Heart right ventricle (tissue), 16 donors: ENCODE measurements at regions not wholly inside any gene's neighbourhood (a gene's known extent, or its start where the extent isn't known, plus 50 kb on each side); places are given as distances from the start of the nearest gene placed in this dataset.

Source experiments
- ATAC-seq, 8 donors: fragments of 200-7000 bp; cut with Tn5 transposase; one replicate each; pipeline ENCODE4 v1.9.1; 2020; ENCODE audit warnings: mild to moderate bottlenecking in 8 of 8, moderate library complexity in 8 of 8, moderate number of reproducible peaks in 1 of 8
- DNase-seq, 2 donors: peaks; one replicate each; pipeline ENCODE4 v3.0.0-alpha.2; 2020
- H3K27ac ChIP-seq, 10 donors: fragments of 200-600 bp; sonication (generic) in 2 of 10; one replicate each; pipeline versions ENCODE4 v1.5.0 to v1.8.0; 2020 to 2022; ENCODE audit warnings: mild to moderate bottlenecking in 3 of 10
- H3K27me3 ChIP-seq, 7 donors: fragments of 200-600 bp; one replicate each; pipeline ENCODE4 v1.8.0; 2021 to 2022; ENCODE audit warnings: mild to moderate bottlenecking in 2 of 7
- H3K36me3 ChIP-seq, 9 donors: fragments of 200-600 bp; sonication (generic) in 1 of 9; one replicate each; pipeline versions ENCODE4 v1.5.0 to v1.8.0; 2020 to 2022; ENCODE audit warnings: mild to moderate bottlenecking in 2 of 9
- H3K4me1 ChIP-seq, 9 donors: fragments of 200-600 bp; sonication (generic) in 1 of 9; one replicate each; pipeline versions ENCODE4 v1.5.0 to v1.8.0; 2020 to 2022; ENCODE audit warnings: mild to moderate bottlenecking in 4 of 9
- H3K4me3 ChIP-seq, 10 donors: fragments of 200-600 bp; sonication (generic) in 2 of 10; one replicate each; pipeline versions ENCODE4 v1.5.0 to v1.8.0; 2020 to 2022; ENCODE audit warnings: mild to moderate bottlenecking in 7 of 10, moderate library complexity in 2 of 10
- H3K9me3 ChIP-seq, 11 donors: fragments of 200-600 bp in 10 of 11; sonication (generic) in 2 of 11; one replicate each; pipeline versions ENCODE4 v1.5.0 to v1.8.0; 2013 to 2022; ENCODE audit warnings: mild to moderate bottlenecking in 2 of 11, control low read depth in 1 of 11, moderate library complexity in 1 of 11
- WGBS, 2 donors: extraction: QIAGEN DNeasy Blood & Tissue Kit; methylation state at CpG; one replicate each; pipeline ENCODE4 v1.1.7; 2013; ENCODE audit warnings: inconsistent platforms in 1 of 2; 5-methylcytosine and 5-hydroxymethylcytosine counted together
- intact Hi-C, 10 donors: fragments of 100-400 bp; cut with DNase I; formaldehyde crosslinking; loops; one replicate each; pipeline versions ENCODE4 v1.11.1 to v1.14.2; 2022
- TF ChIP-seq, protein P1 (sequence below), 9 donors: fragments of 200-600 bp; sonication (generic) in 2 of 9; IDR thresholded peaks; one replicate each; pipeline versions ENCODE4 v1.5.0 to v1.8.0; 2021 to 2022; ENCODE audit warnings: antibody characterized with exemption in 9 of 9, mild to moderate bottlenecking in 5 of 9, moderate library complexity in 1 of 9
- donor health status: Arrhythmogenic right ventricular cardiomyopathy.
- donor health status: ischemic (EF 13 %, LVEDD 7.1; RV severe dilation, severe dysfunction).
- donor health status: healthy with polysubstance abuse.
- donor health status: DM: no; HTN: yes; CAD: no.
- donor health status: DM: no; HTN: no; CAD: no.
- donor health status: ischemic (EF 25% LVEDD 6.9; RV normal size, moderate dysfunction).
- donor health status: ischemic (EF 25% LVEDD 5.7; RV mildly dilated, moderate dysfunction).
- donor health status: healthy.
- donor health status: DM: yes; HTN: yes; CAD: no.
- donor health status: Ischemic cardiomyopathy.
- donor health status: ischemic (EF 35%, LVEDD 5.7; RV mildly dilated, moderate dysfunction).
- donor health status: nonischemic (EF 11% LVEDD 7.7; RV severe dilation, severe dysfunction).
- donor health status: DM: yes; HTN: yes; CAD: no.
- donor health status: PGD.
- donor health status: ischemic (EF 29% LVEDD 5.4; RV normal size, mild dysfunction).
- donor health status: nonischemic (EF 23%, LVEDD 6.1; RV moderate dilation, normal function).

DNA sequence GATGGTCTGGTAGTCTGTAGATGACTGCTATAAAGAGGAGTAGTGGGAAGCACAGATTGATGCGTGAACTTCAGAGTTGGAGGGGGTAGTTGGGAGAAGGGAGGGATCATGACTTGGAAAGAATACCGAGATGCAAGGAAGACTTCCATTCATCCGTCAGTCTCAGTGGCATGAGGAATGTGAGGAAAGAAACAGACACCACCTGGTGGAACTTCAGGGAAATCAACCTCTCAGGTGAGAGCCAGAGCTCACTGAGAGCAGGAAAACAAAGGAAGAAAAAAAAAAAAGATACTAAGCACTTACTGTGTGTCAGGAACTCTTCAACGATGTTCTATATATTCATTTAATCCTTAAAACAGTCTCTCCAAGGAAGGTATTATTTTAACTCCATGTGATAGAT, 172.4 kb downstream of the OXSM start:
- WGBS, 2 donors: 69 to 77% methylated on average over 4 of the region's 4 CpGs
- Histone ChIP-seq H3K9me3 (no peaks in the 10 kb centered on the region), H3K4me3 (no peak overlapping the region), H3K27me3 (no peaks in the 10 kb centered on the region), H3K27ac (no peak overlapping the region), H3K4me1 (peaks cover 0 to 12% (median 0%) of the 10 kb centered on the region in 9 donors), H3K36me3 (no peaks in the 10 kb centered on the region)
- DNase-seq: no peak
- no peak for ATAC-seq
- intact Hi-C loops: no loop called here
- TF ChIP-seq, protein P1, sequence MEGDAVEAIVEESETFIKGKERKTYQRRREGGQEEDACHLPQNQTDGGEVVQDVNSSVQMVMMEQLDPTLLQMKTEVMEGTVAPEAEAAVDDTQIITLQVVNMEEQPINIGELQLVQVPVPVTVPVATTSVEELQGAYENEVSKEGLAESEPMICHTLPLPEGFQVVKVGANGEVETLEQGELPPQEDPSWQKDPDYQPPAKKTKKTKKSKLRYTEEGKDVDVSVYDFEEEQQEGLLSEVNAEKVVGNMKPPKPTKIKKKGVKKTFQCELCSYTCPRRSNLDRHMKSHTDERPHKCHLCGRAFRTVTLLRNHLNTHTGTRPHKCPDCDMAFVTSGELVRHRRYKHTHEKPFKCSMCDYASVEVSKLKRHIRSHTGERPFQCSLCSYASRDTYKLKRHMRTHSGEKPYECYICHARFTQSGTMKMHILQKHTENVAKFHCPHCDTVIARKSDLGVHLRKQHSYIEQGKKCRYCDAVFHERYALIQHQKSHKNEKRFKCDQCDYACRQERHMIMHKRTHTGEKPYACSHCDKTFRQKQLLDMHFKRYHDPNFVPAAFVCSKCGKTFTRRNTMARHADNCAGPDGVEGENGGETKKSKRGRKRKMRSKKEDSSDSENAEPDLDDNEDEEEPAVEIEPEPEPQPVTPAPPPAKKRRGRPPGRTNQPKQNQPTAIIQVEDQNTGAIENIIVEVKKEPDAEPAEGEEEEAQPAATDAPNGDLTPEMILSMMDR (IDR thresholded peaks at IDR 0.05): no peak

GRCh38 chr3:25964141-25964540, 174.3 kb downstream of the OXSM start:
- intact Hi-C loops: no loop called here
- 32% methylated on average over 2 of the region's 2 CpGs for WGBS, 2 donors
- H3K9me3 ChIP-seq: no peaks in the 10 kb centered on the region

GRCh38 chr3:25967385-25967784, 177.5 kb downstream of the OXSM start:
- ATAC-seq: no peak
- H3K9me3 ChIP-seq: peaks cover 0 to 10% (median 0%) of the 10 kb centered on the region in 11 donors

More at GRCh38 chr3:25964141-25964540, 174.3 kb downstream of the OXSM start:
- Histone ChIP-seq H3K36me3 (no peaks in the 10 kb centered on the region), H3K4me1 (no peaks in the 10 kb centered on the region), H3K27me3 (no peaks in the 10 kb centered on the region), H3K27ac (no peak overlapping the region), H3K4me3 (no peak overlapping the region)
- TF ChIP-seq, protein P1 (IDR thresholded peaks at IDR 0.05): no peak
- DNase-seq (no peak), ATAC-seq (no peak)

GRCh38 chr3:25971736-25972135, 181.8 kb downstream of the OXSM start:
- no peaks in the 10 kb centered on the region for H3K4me1 ChIP-seq
- DNase-seq (no peak), ATAC-seq (no peak)
- TF ChIP-seq, protein P1 (IDR thresholded peaks at IDR 0.05): no peak
- H3K36me3 ChIP-seq: no peaks in the 10 kb centered on the region
- H3K27ac ChIP-seq: no peak overlapping the region
- intact Hi-C loops: no loop called here
- H3K9me3 ChIP-seq: peaks cover 0 to 10% (median 0%) of the 10 kb centered on the region in 11 donors
- no peaks in the 10 kb centered on the region for H3K27me3 ChIP-seq
- WGBS, 2 donors: 77% methylated on average over 2 of the region's 2 CpGs
- H3K4me3 ChIP-seq: no peak overlapping the region

More at GRCh38 chr3:25967385-25967784, 177.5 kb downstream of the OXSM start:
- Histone ChIP-seq H3K36me3 (no peaks in the 10 kb centered on the region), H3K4me1 (no peaks in the 10 kb centered on the region), H3K4me3 (no peak overlapping the region), H3K27ac (no peak overlapping the region), H3K27me3 (no peaks in the 10 kb centered on the region)
- intact Hi-C loops: no loop called here
- DNase-seq: no peak
- TF ChIP-seq, protein P1 (IDR thresholded peaks at IDR 0.05): no peak
- WGBS, 2 donors: 90 to 97% methylated on average over 5 of the region's 5 CpGs
